ENCODE measurements at regions not wholly inside any gene's neighbourhood (a gene's known extent, or its start where the extent isn't known, plus 50 kb on each side); places are given as distances from the start of the nearest gene placed in this dataset.

- TF ChIP-seq CTCF (conservative IDR thresholded peaks at IDR 0.05 in 1 of 2, IDR thresholded peaks at IDR 0.05 in 1 of 2; ENCODE audit: extremely low read depth in 1 of 2, insufficient read depth in 1 of 2, low read depth in 1 of 2, low read length in 2 of 2) (no peak), EZH2 (IDR thresholded peaks at IDR 0.05; ENCODE audit: borderline replicate concordance, low read length) (no peak)
Observed at GRCh38 chrX:56468441-56468840, 95.0 kb upstream of the UBQLN2 start.

All from mammary epithelial cell (primary cell).